T-helper 17 cell (primary cell): ENCODE measurements at regions not wholly inside any gene's neighbourhood (a gene's known extent, or its start where the extent isn't known, plus 50 kb on each side); places are given as distances from the start of the nearest gene placed in this dataset.
"Not testable (repeated sequence)": the region's sequence is repeated elsewhere in the genome, so short reads cannot be mapped to it uniquely, and the experiment has no call there.

Experiments used
- ATAC-seq: fragments of 150-1000 bp; cut with Tn5 transposase; 2 replicates; pipeline ENCODE4 v1.10.0; 2021; ENCODE audit warnings: mild to moderate bottlenecking, moderate library complexity
- DNase-seq, 3 donors: peaks; one replicate each; pipeline versions ENCODE4 v3.0.0 to v3.0.0-alpha.2; 2020 to 2021
- H3K9me3 ChIP-seq: one replicate; pipeline ENCODE4 v1.7.0; 2013; ENCODE audit warnings: low read length, mild to moderate bottlenecking; ENCODE audit not compliant: control insufficient read depth, poor library complexity, severe bottlenecking
- H3K27ac Mint-ChIP-seq: one replicate; pipeline ENCODE4 v1.8.0; 2022; ENCODE audit warnings: mild to moderate bottlenecking, moderate library complexity, mixed read lengths
- H3K27me3 Mint-ChIP-seq: one replicate; pipeline ENCODE4 v1.8.0; 2022; ENCODE audit warnings: mixed read lengths
- H3K36me3 Mint-ChIP-seq: one replicate; pipeline ENCODE4 v1.8.0; 2022; ENCODE audit warnings: low read depth, mixed read lengths
- H3K4me1 Mint-ChIP-seq: one replicate; pipeline ENCODE4 v1.8.0; 2022; ENCODE audit warnings: mild to moderate bottlenecking, mixed read lengths
- H3K4me3 Mint-ChIP-seq: one replicate; pipeline ENCODE4 v1.8.0; 2022; ENCODE audit warnings: mild to moderate bottlenecking, moderate library complexity, mixed read lengths

- DNase-seq (no peak), ATAC-seq (no peak)
- H3K36me3 Mint-ChIP-seq = peaks cover 6% of the 10 kb centered on the region
- no peak overlapping the region for H3K4me3 Mint-ChIP-seq
- H3K27me3 Mint-ChIP-seq = peaks cover 15% of the 10 kb centered on the region
- H3K4me1 Mint-ChIP-seq = peaks cover 9% of the 10 kb centered on the region
- H3K9me3 ChIP-seq = no peaks in the 10 kb centered on the region
- H3K27ac Mint-ChIP-seq = no peak overlapping the region
Observed at GRCh38 chr20:1845163-1845523, 50.1 kb upstream of the SIRPA start.

GRCh38 chr20:1844325-1845162 is 50.7 kb upstream of the SIRPA start:
- Mint-ChIP-seq H3K36me3 (peaks cover 6% of the 10 kb centered on the region), H3K4me3 (no peak overlapping the region), H3K27ac (no peak overlapping the region), H3K27me3 (peaks cover 19% of the 10 kb centered on the region), H3K4me1 (peaks cover 9% of the 10 kb centered on the region)
- ATAC-seq (peak; percentile 89), DNase-seq (no peak)
- no peaks in the 10 kb centered on the region for H3K9me3 ChIP-seq

DNA sequence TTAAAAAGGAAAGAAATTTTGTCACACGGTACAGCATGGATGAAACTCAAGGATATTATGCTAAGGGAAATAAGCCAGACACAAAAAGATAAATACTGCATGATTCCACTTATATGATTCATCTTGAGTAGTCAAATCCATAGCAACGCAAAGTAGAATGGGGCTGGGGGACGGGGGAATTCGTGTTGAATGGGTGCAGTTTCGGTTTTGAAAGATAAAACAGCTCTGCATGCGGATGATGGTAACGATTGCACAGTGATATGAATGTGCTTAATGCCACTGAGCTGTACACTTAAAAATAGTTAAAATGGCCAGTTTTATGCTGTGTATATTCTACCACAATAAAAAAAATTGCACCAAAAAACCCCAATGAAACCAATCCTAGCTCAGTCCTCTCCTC is 52.9 kb upstream of the SIRPA start:
- H3K36me3 Mint-ChIP-seq = peaks cover 4% of the 10 kb centered on the region
- H3K4me3 Mint-ChIP-seq = no peak overlapping the region
- no peak for DNase-seq
- H3K4me1 Mint-ChIP-seq = peaks cover 7% of the 10 kb centered on the region
- ATAC-seq = no peak
- H3K27me3 Mint-ChIP-seq = peaks cover 38% of the 10 kb centered on the region
- no peak overlapping the region for H3K27ac Mint-ChIP-seq
- H3K9me3 ChIP-seq = no peaks in the 10 kb centered on the region

GRCh38 chr20:1841554-1842140 is 53.6 kb upstream of the SIRPA start:
- Mint-ChIP-seq H3K36me3 (peaks cover 7% of the 10 kb centered on the region), H3K4me3 (peak overlapping the region; percentile 21), H3K27ac (no peak overlapping the region), H3K4me1 (peaks cover 10% of the 10 kb centered on the region), H3K27me3 (peaks cover 44% of the 10 kb centered on the region)
- no peaks in the 10 kb centered on the region for H3K9me3 ChIP-seq
- ATAC-seq (no peak), DNase-seq (no peak)

DNA sequence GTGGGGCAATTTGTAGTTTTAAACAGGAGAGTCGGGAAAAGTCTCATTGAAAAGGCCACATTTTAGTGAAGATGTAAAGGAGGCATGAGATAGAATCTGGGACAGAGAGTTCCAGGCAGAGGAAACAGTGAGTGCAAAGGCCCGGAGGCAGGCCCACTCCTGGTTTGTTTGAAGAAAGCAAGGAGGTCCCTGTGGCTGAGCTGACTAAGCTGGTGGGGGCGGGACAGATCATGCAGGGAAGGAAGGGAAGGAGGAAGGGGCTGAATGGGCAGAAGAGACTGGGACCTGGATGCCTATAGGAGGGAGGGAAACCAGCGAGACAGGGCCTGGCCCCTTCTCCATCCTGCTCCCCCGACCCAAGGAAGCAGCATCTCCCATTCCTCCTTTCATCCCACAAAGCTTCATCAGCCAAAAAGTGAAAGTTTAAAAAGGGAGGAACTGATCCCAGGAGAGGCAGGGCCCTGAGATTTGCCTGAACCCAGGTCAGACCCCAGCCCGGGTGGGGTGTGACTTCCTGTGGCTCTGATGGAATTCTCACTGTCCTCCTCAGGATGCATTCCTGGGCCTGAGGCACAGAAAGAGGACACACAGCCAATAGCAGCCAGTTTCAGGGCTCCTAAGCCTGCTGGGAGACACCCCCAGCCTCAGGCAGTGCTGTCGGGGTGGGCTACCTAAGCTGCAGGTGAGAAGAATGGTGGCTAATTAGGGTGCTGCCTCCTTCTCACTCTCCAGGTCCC is 54.2 kb upstream of the SIRPA start:
- H3K9me3 ChIP-seq = no peaks in the 10 kb centered on the region
- no peak overlapping the region for H3K27ac Mint-ChIP-seq
- H3K4me1 Mint-ChIP-seq = peaks cover 11% of the 10 kb centered on the region
- H3K27me3 Mint-ChIP-seq = peaks cover 51% of the 10 kb centered on the region
- ATAC-seq (no peak), DNase-seq (no peak)
- no peak overlapping the region for H3K4me3 Mint-ChIP-seq
- H3K36me3 Mint-ChIP-seq = peaks cover 10% of the 10 kb centered on the region

DNA sequence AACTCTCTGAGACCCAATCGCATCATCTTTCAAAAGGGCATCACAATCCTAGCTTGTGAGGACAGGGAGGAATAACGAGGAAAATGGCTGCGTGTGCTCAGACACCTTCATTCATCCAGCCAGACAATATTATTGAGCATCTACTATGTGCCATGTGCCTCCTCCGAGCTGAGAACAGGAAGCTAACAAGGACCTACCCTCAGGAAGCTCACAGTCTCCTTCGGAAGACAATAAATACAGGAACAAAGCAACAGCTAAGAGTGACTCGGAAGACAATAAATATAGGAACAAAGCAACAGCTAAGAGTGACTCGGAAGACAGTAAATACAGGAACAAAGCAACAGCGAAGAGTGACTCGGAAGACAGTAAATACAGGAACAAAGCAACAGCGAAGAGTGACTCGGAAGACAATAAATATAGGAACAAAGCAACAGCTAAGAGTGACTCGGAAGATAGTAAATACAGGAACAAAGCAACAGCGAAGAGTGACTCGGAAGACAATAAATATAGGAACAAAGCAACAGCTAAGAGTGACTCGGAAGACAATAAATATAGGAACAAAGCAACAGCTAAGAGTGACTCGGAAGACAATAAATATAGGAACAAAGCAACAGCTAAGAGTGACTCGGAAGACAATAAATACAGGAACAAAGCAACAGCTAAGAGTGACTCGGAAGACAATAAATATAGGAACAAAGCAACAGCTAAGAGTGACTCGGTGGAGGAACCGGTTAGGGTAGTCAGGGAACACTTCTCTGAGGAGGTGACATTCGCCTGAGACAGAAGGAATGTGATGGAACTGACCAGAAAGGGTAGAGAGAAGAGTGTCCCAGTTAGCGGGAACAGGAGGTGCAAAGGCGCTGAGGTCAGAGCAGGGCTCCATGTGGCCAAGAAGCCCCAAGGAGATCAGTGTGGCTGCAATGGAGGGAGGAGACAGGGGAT is 55.6 kb upstream of the SIRPA start:
- H3K4me3 Mint-ChIP-seq, ATAC-seq, H3K27ac Mint-ChIP-seq, DNase-seq, H3K9me3 ChIP-seq: not testable (repeated sequence)
- Mint-ChIP-seq H3K36me3 (peaks cover 10% of the 10 kb centered on the region), H3K27me3 (peaks cover 58% of the 10 kb centered on the region), H3K4me1 (peaks cover 11% of the 10 kb centered on the region)

DNA sequence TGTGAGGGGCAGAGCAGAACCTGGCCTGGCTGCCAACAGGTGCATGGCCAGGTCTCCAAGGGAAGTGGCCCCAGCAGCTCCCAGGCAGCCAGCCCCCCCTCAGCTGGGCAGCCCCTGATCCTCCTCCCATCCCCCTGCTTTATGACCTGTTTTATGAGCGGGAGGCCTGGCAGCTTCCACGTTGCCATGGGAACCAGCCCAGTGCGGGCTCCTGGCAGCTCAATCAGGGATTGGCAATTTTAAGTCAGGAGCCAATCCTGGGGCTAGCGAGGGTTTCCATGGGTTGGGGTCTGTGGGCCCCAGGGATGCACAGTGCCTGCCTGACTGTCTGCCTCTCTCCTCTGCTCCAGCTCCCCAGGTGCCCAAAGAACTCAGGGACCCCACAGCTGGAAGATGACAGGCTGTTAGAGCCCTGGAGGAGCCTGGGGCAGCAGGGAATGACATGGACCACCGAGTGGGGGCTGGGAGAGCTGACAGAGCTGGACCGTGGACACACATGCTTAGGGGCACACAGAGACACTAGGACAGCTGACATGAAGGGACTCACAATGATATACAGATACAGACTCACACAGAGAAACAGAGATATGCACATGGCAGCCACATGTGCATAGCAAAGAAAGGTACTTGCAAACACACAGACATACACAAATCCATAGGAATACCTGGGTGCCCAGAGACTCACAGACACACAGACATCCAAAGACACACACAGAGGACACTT is 56.5 kb upstream of the SIRPA start:
- no peaks in the 10 kb centered on the region for H3K9me3 ChIP-seq
- peaks cover 11% of the 10 kb centered on the region for H3K4me1 Mint-ChIP-seq
- H3K4me3 Mint-ChIP-seq = no peak overlapping the region
- H3K27me3 Mint-ChIP-seq = peaks cover 64% of the 10 kb centered on the region
- no peak for ATAC-seq
- no peak for DNase-seq
- no peak overlapping the region for H3K27ac Mint-ChIP-seq
- peaks cover 10% of the 10 kb centered on the region for H3K36me3 Mint-ChIP-seq

DNA sequence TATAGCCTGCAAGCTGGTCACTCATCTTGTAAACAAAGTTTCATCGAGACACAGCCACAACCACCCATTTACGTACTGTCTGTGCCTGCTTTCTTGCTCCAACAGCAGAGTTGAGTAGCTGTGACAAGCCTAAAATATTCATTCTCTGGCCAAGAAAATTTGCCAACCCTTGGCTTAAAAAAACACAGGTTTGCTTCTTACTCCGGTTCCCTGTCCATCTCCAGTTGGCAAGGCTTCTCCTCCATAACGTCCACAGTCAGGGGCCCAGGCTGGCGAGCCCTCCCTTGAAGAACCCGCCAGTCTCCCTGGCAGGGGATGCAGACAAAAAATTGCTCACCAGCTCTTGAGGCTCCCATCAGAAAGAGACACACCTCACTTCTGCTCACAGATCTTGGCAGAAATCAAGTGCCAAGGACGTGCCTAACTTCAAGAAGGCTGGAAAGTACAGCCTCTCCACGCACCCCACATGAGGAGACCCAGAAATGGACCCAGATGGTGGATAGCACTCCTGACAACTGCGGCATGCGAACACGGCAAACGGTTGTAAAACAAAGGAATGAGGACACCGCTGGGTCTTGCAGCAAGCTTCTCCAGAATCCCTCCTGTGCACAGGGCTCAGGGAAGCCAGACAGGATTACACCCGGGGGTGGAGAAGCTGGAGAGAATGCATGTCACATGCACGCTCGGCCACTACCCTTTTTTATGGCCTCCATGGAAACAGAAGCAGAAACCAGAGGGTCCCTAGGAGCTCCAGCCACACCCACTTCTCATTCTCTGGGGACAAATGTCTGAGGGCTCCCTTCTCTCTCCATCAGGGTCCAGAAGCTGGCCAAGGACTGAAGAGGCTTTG is 59.8 kb upstream of the SIRPA start:
- peaks cover 6% of the 10 kb centered on the region for H3K36me3 Mint-ChIP-seq
- H3K27ac Mint-ChIP-seq = no peak overlapping the region
- peaks cover 77% of the 10 kb centered on the region for H3K27me3 Mint-ChIP-seq
- no peak overlapping the region for H3K4me3 Mint-ChIP-seq
- ATAC-seq = no peak
- DNase-seq = no peak
- H3K9me3 ChIP-seq = no peaks in the 10 kb centered on the region
- H3K4me1 Mint-ChIP-seq = peaks cover 4% of the 10 kb centered on the region

- no peak for ATAC-seq
- Mint-ChIP-seq H3K4me3 (no peak overlapping the region), H3K27ac (no peak overlapping the region), H3K36me3 (peaks cover 6% of the 10 kb centered on the region), H3K27me3 (peaks cover 78% of the 10 kb centered on the region), H3K4me1 (peaks cover 4% of the 10 kb centered on the region)
- DNase-seq = no peak
- H3K9me3 ChIP-seq = no peaks in the 10 kb centered on the region
Observed at GRCh38 chr20:1833728-1834726, 61.2 kb upstream of the SIRPA start.

DNA sequence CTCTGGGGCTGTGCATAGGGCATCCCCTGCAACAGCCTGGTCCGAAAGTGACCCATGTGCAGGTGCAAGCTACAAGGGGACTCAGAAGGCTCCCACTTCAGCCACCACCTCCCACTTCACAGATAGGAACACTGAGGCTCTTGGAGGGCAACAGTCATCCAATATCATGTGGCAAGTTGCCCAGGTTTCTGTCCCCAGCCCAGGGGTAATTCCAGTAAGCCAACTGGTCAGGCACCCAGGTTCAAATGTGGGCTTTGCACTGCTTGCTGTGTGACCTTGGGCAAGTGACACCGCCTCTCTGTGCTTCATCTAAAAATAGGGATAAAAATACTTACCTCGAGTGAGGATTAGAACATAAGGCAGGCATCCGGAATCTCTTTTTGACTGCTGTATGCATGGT is 62.0 kb upstream of the SIRPA start:
- Mint-ChIP-seq H3K36me3 (peaks cover 6% of the 10 kb centered on the region), H3K4me1 (peaks cover 4% of the 10 kb centered on the region), H3K27ac (no peak overlapping the region), H3K27me3 (peaks cover 75% of the 10 kb centered on the region), H3K4me3 (no peak overlapping the region)
- no peak for ATAC-seq
- DNase-seq = no peak
- no peaks in the 10 kb centered on the region for H3K9me3 ChIP-seq

DNA sequence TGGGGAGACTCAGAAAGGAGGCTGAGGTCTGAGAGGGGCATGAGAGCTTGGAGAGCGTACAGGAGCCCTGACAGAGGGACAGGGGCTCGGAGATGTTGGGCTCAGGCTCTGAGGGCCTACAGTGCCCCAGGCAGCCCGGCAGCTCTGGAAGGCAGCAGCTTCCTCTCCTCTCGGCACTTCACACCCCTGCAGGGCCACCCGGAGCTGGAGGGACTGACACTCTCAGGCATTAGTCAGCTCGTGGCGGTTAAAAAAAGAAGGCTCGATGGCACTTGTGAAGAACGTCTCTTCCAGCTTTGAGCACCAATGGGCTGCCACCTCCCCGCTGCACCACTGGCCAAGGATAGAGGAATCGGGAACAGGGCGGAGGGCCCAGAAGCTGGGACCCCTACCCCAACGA is 62.6 kb upstream of the SIRPA start:
- no peaks in the 10 kb centered on the region for H3K9me3 ChIP-seq
- peaks cover 6% of the 10 kb centered on the region for H3K36me3 Mint-ChIP-seq
- DNase-seq (no peak), ATAC-seq (no peak)
- no peak overlapping the region for H3K27ac Mint-ChIP-seq
- peaks cover 4% of the 10 kb centered on the region for H3K4me1 Mint-ChIP-seq
- peaks cover 75% of the 10 kb centered on the region for H3K27me3 Mint-ChIP-seq
- no peak overlapping the region for H3K4me3 Mint-ChIP-seq
